GM18519 (cell line): ENCODE measurements at regions not wholly inside any gene's neighbourhood (a gene's known extent, or its start where the extent isn't known, plus 50 kb on each side); places are given as distances from the start of the nearest gene placed in this dataset.

Source experiments
- ATAC-seq: cut with Tn5 transposase; IDR thresholded peaks from one replicate; pipeline ENCODE4 v1.9.1; 2021; ENCODE audit warnings: mild to moderate bottlenecking, moderate library complexity; ENCODE audit not compliant: unreplicated experiment, low FRiP score

- ATAC-seq = no peak
Observed at GRCh38 chr5:105460721-105461120, 1898.1 kb upstream of the NUDT12 start.

- ATAC-seq = no peak
Observed at GRCh38 chr5:105453216-105453807, 1890.7 kb upstream of the NUDT12 start.

- no peak for ATAC-seq
Observed at GRCh38 chr5:105448271-105448670, 1885.7 kb upstream of the NUDT12 start.

GRCh38 chr5:105430516-105430915, 1867.9 kb upstream of the NUDT12 start:
- ATAC-seq = no peak

- ATAC-seq = no peak
Observed at GRCh38 chr5:105428451-105429380, 1866.1 kb upstream of the NUDT12 start.

- no peak for ATAC-seq
Observed at GRCh38 chr5:105414067-105414466, 1851.5 kb upstream of the NUDT12 start.

- no peak for ATAC-seq
Observed at GRCh38 chr5:105413406-105413990, 1850.9 kb upstream of the NUDT12 start.

- ATAC-seq = no peak
Observed at GRCh38 chr5:105409695-105410094, 1847.1 kb upstream of the NUDT12 start.

GRCh38 chr5:105407200-105407599, 1844.6 kb upstream of the NUDT12 start:
- ATAC-seq = no peak

GRCh38 chr5:105397749-105398148, 1835.2 kb upstream of the NUDT12 start:
- ATAC-seq = no peak

GRCh38 chr5:105392710-105393149, 1830.1 kb upstream of the NUDT12 start:
- no peak for ATAC-seq

- ATAC-seq = no peak
Observed at GRCh38 chr5:105392122-105392709, 1829.6 kb upstream of the NUDT12 start.

- no peak for ATAC-seq
Observed at GRCh38 chr5:105380126-105380525, 1817.5 kb upstream of the NUDT12 start.

- no peak for ATAC-seq
Observed at GRCh38 chr5:105371169-105371568, 1808.6 kb upstream of the NUDT12 start.

GRCh38 chr5:105350486-105351140, 1788.0 kb upstream of the NUDT12 start:
- no peak for ATAC-seq

GRCh38 chr5:105331558-105331957, 1769.0 kb upstream of the NUDT12 start:
- no peak for ATAC-seq

GRCh38 chr5:105330185-105330584, 1767.6 kb upstream of the NUDT12 start:
- no peak for ATAC-seq

- no peak for ATAC-seq
Observed at GRCh38 chr5:105304859-105305258, 1742.3 kb upstream of the NUDT12 start.

GRCh38 chr5:105288946-105289345, 1726.4 kb upstream of the NUDT12 start:
- ATAC-seq = no peak

GRCh38 chr5:105283134-105283533, 1720.5 kb upstream of the NUDT12 start:
- ATAC-seq = no peak

- no peak for ATAC-seq
Observed at GRCh38 chr5:105274079-105274478, 1711.5 kb upstream of the NUDT12 start.
